ENCODE measurements at regions not wholly inside any gene's neighbourhood (a gene's known extent, or its start where the extent isn't known, plus 50 kb on each side); places are given as distances from the start of the nearest gene placed in this dataset.
"Not testable (repeated sequence)": the region's sequence is repeated elsewhere in the genome, so short reads cannot be mapped to it uniquely, and the experiment has no call there.

DNA sequence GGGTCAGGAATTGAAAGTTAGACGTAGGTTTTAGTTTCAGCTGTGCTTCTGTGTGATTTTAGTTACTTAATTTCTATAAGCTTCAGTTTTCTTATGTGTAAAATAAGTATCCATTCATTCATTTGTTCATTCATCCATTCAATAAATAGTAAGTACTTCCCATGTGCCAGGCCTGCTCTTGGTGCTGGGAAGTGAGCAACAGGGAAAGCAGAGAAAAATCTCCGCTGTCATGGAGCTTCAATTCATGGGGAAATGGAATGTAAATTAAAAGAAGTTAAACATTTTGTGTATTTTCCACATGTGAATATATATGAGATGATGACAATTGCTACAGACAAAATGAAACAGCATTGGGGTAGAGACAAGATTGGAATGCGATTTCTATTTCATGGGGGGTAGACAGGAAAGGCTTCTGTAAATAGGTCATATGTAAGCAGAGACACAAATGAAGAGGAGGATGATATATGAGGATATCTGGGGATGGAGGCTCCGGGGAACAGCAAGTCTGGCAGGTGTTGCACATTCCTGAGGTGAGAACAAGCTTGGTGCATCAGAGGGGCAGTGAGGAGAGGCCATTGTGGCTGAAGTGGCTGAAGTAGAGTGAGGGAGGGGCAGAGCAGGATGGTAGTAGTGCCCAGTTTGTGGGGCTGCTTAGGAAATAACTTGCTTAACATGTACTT lies 66.2 kb downstream of the FHIP1A start:
- Histone ChIP-seq H3K4me3 (ENCODE audit: low read depth in 1 of 2, low read length in 2 of 2) (no peak overlapping the region), H3K4me1 (ENCODE audit: control insufficient read depth in 2 of 2, insufficient read depth in 2 of 2, low read length in 1 of 2) (peaks cover 0 to 2% of the 10 kb centered on the region in 2 donors), H3K36me3 (ENCODE audit: control insufficient read depth in 2 of 2, insufficient read depth in 2 of 2, low read length in 1 of 2) (no peaks in the 10 kb centered on the region), H3K27ac (ENCODE audit: low read depth in 2 of 2, low read length in 1 of 2) (no peak overlapping the region), H3K27me3 (ENCODE audit: control insufficient read depth in 1 of 2, insufficient read depth in 2 of 2, low read length in 2 of 2) (no peaks in the 10 kb centered on the region), H3K9me3 (ENCODE audit: control insufficient read depth in 2 of 2, insufficient read depth in 1 of 2, low read depth in 1 of 2, low read length in 1 of 2) (no peaks in the 10 kb centered on the region)
- 74 to 79% methylated on average over 4 of the region's 4 CpGs for WGBS, 2 donors

- no peaks in the 10 kb centered on the region for H3K4me1 ChIP-seq (ENCODE audit: control insufficient read depth in 2 of 2, insufficient read depth in 2 of 2, low read length in 1 of 2)
- H3K27me3 ChIP-seq (ENCODE audit: control insufficient read depth in 1 of 2, insufficient read depth in 2 of 2, low read length in 2 of 2) = no peaks in the 10 kb centered on the region
- no peaks in the 10 kb centered on the region for H3K9me3 ChIP-seq (ENCODE audit: control insufficient read depth in 2 of 2, insufficient read depth in 1 of 2, low read depth in 1 of 2, low read length in 1 of 2)
- H3K36me3 ChIP-seq (ENCODE audit: control insufficient read depth in 2 of 2, insufficient read depth in 2 of 2, low read length in 1 of 2) = no peaks in the 10 kb centered on the region
- no peak overlapping the region for H3K4me3 ChIP-seq (ENCODE audit: low read depth in 1 of 2, low read length in 2 of 2)
- no peak overlapping the region for H3K27ac ChIP-seq (ENCODE audit: low read depth in 2 of 2, low read length in 1 of 2)
- WGBS, 2 donors = 67 to 88% methylated on average over 4 of the region's 4 CpGs
Measured at GRCh38 chr4:151481813-151482212, 72.8 kb downstream of the FHIP1A start.

DNA sequence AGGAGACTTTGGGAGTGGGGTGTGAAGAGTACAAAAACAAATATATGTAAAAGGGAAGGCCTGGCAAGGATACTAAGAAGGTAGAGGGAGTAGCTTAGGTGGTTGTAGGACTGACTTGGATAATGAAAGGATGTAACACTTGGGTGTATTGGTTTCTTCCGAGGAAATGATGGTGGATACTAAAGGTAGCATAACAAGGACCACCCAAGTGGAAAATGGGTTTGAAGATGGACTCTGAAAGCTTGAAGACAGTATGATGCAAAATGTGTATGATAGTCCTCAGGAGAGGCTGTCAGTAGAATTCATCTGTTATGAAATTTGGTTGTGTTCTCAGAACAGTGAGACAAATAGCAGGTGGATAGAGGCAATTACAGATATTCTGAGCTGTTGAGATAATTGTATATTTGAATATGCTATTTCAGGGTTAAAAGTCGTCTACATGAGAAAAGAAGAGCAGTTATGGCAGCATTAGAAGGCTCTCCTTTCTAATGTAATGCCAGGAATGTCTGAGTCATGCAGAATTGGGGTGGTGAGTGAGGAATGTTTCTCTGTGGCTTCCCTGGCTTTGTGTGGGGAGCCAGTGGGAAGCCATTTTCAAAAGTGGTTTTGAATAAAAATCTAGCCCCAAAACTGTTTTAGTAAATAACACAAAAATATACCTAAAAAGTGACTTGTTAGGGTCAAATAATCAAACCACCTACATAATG lies 75.6 kb downstream of the FHIP1A start:
- no peaks in the 10 kb centered on the region for H3K36me3 ChIP-seq (ENCODE audit: control insufficient read depth in 2 of 2, insufficient read depth in 2 of 2, low read length in 1 of 2)
- WGBS, 2 donors = 42 to 43% methylated on average over 2 of the region's 2 CpGs
- H3K27me3 ChIP-seq (ENCODE audit: control insufficient read depth in 1 of 2, insufficient read depth in 2 of 2, low read length in 2 of 2) = no peaks in the 10 kb centered on the region
- no peaks in the 10 kb centered on the region for H3K9me3 ChIP-seq (ENCODE audit: control insufficient read depth in 2 of 2, insufficient read depth in 1 of 2, low read depth in 1 of 2, low read length in 1 of 2)
- peaks cover 0 to 5% of the 10 kb centered on the region in 2 donors for H3K4me1 ChIP-seq (ENCODE audit: control insufficient read depth in 2 of 2, insufficient read depth in 2 of 2, low read length in 1 of 2)
- no peak overlapping the region for H3K27ac ChIP-seq (ENCODE audit: low read depth in 2 of 2, low read length in 1 of 2)
- H3K4me3 ChIP-seq (ENCODE audit: low read depth in 1 of 2, low read length in 2 of 2) = no peak overlapping the region

DNA sequence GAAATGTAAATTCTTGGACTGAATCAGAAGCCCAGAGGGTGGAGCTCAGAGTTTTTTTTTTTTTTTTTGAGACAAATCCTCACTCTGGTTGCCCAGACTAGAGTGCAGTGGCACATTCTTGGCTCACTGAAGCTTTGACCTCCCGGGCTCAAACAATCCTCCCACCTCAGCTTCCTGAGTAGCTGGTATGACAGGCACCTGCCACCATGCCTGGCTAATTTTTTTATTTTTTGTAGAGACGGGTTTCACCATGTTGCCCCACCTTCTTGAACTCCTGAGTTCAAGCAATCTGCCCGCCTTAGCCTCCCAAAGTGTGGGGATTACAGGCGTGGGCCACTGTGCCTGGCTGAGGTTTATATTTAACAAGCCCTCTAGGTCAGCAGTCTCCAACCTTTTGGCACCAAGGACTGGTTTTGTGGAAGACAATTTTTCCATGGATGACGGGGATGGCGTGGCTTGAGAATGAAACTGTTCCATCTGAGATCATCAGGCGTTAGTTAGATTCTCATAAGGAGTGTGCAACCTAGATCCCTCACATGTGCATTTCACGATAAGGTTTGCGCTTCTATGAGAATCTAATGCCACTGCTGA lies 76.7 kb downstream of the FHIP1A start:
- Histone ChIP-seq H3K4me1 (ENCODE audit: control insufficient read depth in 2 of 2, insufficient read depth in 2 of 2, low read length in 1 of 2) (peaks cover 0 to 7% of the 10 kb centered on the region in 2 donors), H3K36me3 (ENCODE audit: control insufficient read depth in 2 of 2, insufficient read depth in 2 of 2, low read length in 1 of 2) (no peaks in the 10 kb centered on the region), H3K27ac (ENCODE audit: low read depth in 2 of 2, low read length in 1 of 2) (peak overlapping the region; percentile 15 to 78), H3K27me3 (ENCODE audit: control insufficient read depth in 1 of 2, insufficient read depth in 2 of 2, low read length in 2 of 2) (no peaks in the 10 kb centered on the region), H3K4me3 (ENCODE audit: low read depth in 1 of 2, low read length in 2 of 2) (no peak overlapping the region), H3K9me3 (ENCODE audit: control insufficient read depth in 2 of 2, insufficient read depth in 1 of 2, low read depth in 1 of 2, low read length in 1 of 2) (no peaks in the 10 kb centered on the region)
- 74% methylated on average over 9 of the region's 9 CpGs for WGBS, 2 donors

DNA sequence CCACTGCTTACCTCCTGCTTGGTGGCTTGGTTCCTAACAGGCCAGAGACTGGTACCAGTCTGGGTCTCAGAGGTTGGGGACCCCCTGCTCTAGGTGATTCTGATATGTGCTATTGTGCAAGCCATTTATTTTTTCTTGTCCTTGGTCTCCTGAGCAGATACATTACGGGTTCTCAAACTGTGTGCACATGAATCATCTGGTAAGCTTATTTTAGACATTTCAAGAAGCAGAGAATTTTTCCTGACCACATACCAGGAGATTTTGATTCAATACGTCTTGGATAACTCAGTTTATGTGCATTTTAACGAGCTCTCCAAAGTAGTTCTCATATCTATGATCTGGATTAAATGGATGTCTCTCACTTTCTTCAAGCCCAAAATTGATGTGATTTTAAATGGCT lies 77.2 kb downstream of the FHIP1A start:
- no peaks in the 10 kb centered on the region for H3K9me3 ChIP-seq (ENCODE audit: control insufficient read depth in 2 of 2, insufficient read depth in 1 of 2, low read depth in 1 of 2, low read length in 1 of 2)
- WGBS, 2 donors = 79 to 83% methylated on average over 3 of the region's 3 CpGs
- no peaks in the 10 kb centered on the region for H3K27me3 ChIP-seq (ENCODE audit: control insufficient read depth in 1 of 2, insufficient read depth in 2 of 2, low read length in 2 of 2)
- H3K4me3 ChIP-seq (ENCODE audit: low read depth in 1 of 2, low read length in 2 of 2) = no peak overlapping the region
- no peaks in the 10 kb centered on the region for H3K36me3 ChIP-seq (ENCODE audit: control insufficient read depth in 2 of 2, insufficient read depth in 2 of 2, low read length in 1 of 2)
- H3K27ac ChIP-seq (ENCODE audit: low read depth in 2 of 2, low read length in 1 of 2) = peak overlapping the region in 1 of 2 donors; percentile 78
- peaks cover 0 to 7% of the 10 kb centered on the region in 2 donors for H3K4me1 ChIP-seq (ENCODE audit: control insufficient read depth in 2 of 2, insufficient read depth in 2 of 2, low read length in 1 of 2)

DNA sequence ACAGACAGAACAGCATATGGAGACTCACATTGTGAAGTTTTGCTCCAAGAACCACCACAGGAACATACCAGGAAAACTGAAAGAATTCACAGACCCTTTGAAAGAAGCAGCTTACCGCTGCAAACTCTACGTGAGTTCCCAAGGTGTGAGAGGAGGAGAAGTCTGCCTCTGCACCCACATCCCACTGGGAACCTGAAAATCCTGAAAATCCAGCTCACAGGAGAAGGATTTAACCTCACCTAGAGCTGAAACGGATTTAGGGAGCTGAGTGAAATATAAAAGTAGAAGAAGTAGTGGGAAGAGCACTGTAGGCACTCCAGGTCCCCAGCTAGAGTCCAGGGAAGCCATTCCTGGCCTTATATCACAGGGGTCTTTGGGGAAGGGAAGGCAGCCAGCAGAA lies 80.0 kb downstream of the FHIP1A start:
- WGBS, 2 donors = 63 to 66% methylated on average over 3 of the region's 3 CpGs
- Histone ChIP-seq H3K4me3 (ENCODE audit: low read depth in 1 of 2, low read length in 2 of 2) (no peak overlapping the region), H3K27ac (ENCODE audit: low read depth in 2 of 2, low read length in 1 of 2) (peak overlapping the region; percentile 33 to 69), H3K9me3 (ENCODE audit: control insufficient read depth in 2 of 2, insufficient read depth in 1 of 2, low read depth in 1 of 2, low read length in 1 of 2) (no peaks in the 10 kb centered on the region), H3K27me3 (ENCODE audit: control insufficient read depth in 1 of 2, insufficient read depth in 2 of 2, low read length in 2 of 2) (no peaks in the 10 kb centered on the region), H3K36me3 (ENCODE audit: control insufficient read depth in 2 of 2, insufficient read depth in 2 of 2, low read length in 1 of 2) (no peaks in the 10 kb centered on the region), H3K4me1 (ENCODE audit: control insufficient read depth in 2 of 2, insufficient read depth in 2 of 2, low read length in 1 of 2) (peaks cover 0 to 7% of the 10 kb centered on the region in 2 donors)

DNA sequence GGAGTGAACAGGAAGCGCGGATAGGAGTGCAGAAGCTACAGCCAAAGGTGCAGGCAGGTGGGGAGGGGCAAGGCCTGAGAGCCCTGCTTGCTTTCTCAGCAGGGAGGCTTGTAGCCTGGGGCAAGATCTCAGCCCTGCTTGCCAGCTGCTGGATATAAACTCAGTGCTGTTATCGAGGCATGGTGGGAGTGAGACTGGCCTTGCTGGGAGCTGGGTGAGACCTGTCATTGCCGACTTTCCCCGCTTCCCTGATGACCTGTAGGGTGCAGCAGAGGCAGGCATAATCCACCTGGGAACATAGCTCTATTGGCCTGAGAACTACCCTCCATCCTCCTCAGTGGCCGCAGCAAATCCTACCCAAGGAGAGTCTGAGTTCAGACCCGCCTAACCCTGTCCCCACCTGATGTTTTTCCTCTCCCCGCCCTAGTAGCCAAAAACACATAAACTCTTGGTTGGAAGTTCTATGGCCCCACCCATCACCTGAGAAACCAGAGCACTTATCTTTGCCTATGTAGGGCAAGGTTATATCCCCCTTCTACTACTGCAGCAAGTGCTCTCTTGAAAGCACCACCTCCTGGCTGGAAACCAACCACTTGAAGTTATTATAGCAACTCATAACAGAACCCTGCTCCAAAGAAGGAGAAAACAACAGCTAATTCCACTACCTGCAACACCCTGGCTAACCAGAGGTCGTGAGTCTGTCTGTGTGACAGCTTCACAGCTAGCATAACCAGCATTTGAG lies 80.7 kb downstream of the FHIP1A start:
- Histone ChIP-seq H3K4me3 (ENCODE audit: low read depth in 1 of 2, low read length in 2 of 2) (no peak overlapping the region), H3K27ac (ENCODE audit: low read depth in 2 of 2, low read length in 1 of 2) (peak overlapping the region in 1 of 2 donors; percentile 59), H3K27me3 (ENCODE audit: control insufficient read depth in 1 of 2, insufficient read depth in 2 of 2, low read length in 2 of 2) (no peaks in the 10 kb centered on the region), H3K36me3 (ENCODE audit: control insufficient read depth in 2 of 2, insufficient read depth in 2 of 2, low read length in 1 of 2) (no peaks in the 10 kb centered on the region), H3K4me1 (ENCODE audit: control insufficient read depth in 2 of 2, insufficient read depth in 2 of 2, low read length in 1 of 2) (peaks cover 0 to 7% of the 10 kb centered on the region in 2 donors), H3K9me3 (ENCODE audit: control insufficient read depth in 2 of 2, insufficient read depth in 1 of 2, low read depth in 1 of 2, low read length in 1 of 2) (no peaks in the 10 kb centered on the region)
- WGBS, 2 donors = 84 to 86% methylated on average over 9 of the region's 9 CpGs

GRCh38 chr4:151495612-151496011 lies 86.6 kb downstream of the FHIP1A start:
- H3K36me3 ChIP-seq (ENCODE audit: control insufficient read depth in 2 of 2, insufficient read depth in 2 of 2, low read length in 1 of 2); H3K4me1 ChIP-seq (ENCODE audit: control insufficient read depth in 2 of 2, insufficient read depth in 2 of 2, low read length in 1 of 2); H3K4me3 ChIP-seq (ENCODE audit: low read depth in 1 of 2, low read length in 2 of 2); H3K9me3 ChIP-seq (ENCODE audit: control insufficient read depth in 2 of 2, insufficient read depth in 1 of 2, low read depth in 1 of 2, low read length in 1 of 2); H3K27ac ChIP-seq (ENCODE audit: low read depth in 2 of 2, low read length in 1 of 2); H3K27me3 ChIP-seq (ENCODE audit: control insufficient read depth in 1 of 2, insufficient read depth in 2 of 2, low read length in 2 of 2): not testable (repeated sequence)
- 83 to 85% methylated on average over 3 of the region's 3 CpGs for WGBS, 2 donors

- not testable (repeated sequence) for H3K4me1 ChIP-seq (ENCODE audit: control insufficient read depth in 2 of 2, insufficient read depth in 2 of 2, low read length in 1 of 2); H3K27ac ChIP-seq (ENCODE audit: low read depth in 2 of 2, low read length in 1 of 2); H3K9me3 ChIP-seq (ENCODE audit: control insufficient read depth in 2 of 2, insufficient read depth in 1 of 2, low read depth in 1 of 2, low read length in 1 of 2); H3K36me3 ChIP-seq (ENCODE audit: control insufficient read depth in 2 of 2, insufficient read depth in 2 of 2, low read length in 1 of 2); H3K4me3 ChIP-seq (ENCODE audit: low read depth in 1 of 2, low read length in 2 of 2); H3K27me3 ChIP-seq (ENCODE audit: control insufficient read depth in 1 of 2, insufficient read depth in 2 of 2, low read length in 2 of 2)
- 95 to 96% methylated on average over 9 to 11 of the region's 11 CpGs for WGBS, 2 donors
Measured at GRCh38 chr4:151511548-151511947, 102.6 kb downstream of the FHIP1A start.
